IPS-18a (cell line): ENCODE measurements at regions not wholly inside any gene's neighbourhood (a gene's known extent, or its start where the extent isn't known, plus 50 kb on each side); places are given as distances from the start of the nearest gene placed in this dataset.

Experiments used
- H3K27ac ChIP-seq: one replicate; pipeline ENCODE4 v1.5.1; 2013; ENCODE audit warnings: low read length
- H3K27me3 ChIP-seq: one replicate; pipeline ENCODE4 v1.6.1; 2013; ENCODE audit warnings: mild to moderate bottlenecking, low read length; ENCODE audit not compliant: control insufficient read depth, insufficient read depth
- H3K36me3 ChIP-seq: one replicate; pipeline ENCODE4 v1.6.1; 2013; ENCODE audit warnings: low read depth, low read length; ENCODE audit not compliant: control insufficient read depth
- H3K4me1 ChIP-seq: one replicate; pipeline ENCODE4 v1.6.1; 2013; ENCODE audit warnings: low read depth, low read length; ENCODE audit not compliant: control insufficient read depth
- H3K4me3 ChIP-seq: one replicate; pipeline ENCODE4 v1.5.1; 2013; ENCODE audit warnings: low read length
- H3K9ac ChIP-seq: one replicate; pipeline ENCODE4 v1.6.1; 2013; ENCODE audit warnings: mild to moderate bottlenecking, low read length, moderate library complexity
- H3K9me3 ChIP-seq: one replicate; pipeline ENCODE4 v1.6.1; 2013; ENCODE audit warnings: low read depth, low read length; ENCODE audit not compliant: control insufficient read depth

- Histone ChIP-seq H3K4me1 (no peaks in the 10 kb centered on the region), H3K4me3 (no peak overlapping the region), H3K9me3 (no peaks in the 10 kb centered on the region), H3K27me3 (no peaks in the 10 kb centered on the region), H3K36me3 (no peaks in the 10 kb centered on the region), H3K27ac (no peak overlapping the region), H3K9ac (no peak overlapping the region)
Observed at GRCh38 chr14:87461704-87462103, 531.3 kb downstream of the GALC start.

- Histone ChIP-seq H3K27me3 (no peaks in the 10 kb centered on the region), H3K9ac (no peak overlapping the region)
Observed at GRCh38 chr14:87457720-87458119, 535.3 kb downstream of the GALC start.

GRCh38 chr14:87450193-87450592 lies 542.8 kb downstream of the GALC start:
- H3K27ac ChIP-seq, result no peak overlapping the region
- H3K9me3 ChIP-seq, result no peaks in the 10 kb centered on the region

More at GRCh38 chr14:87457720-87458119, 535.3 kb downstream of the GALC start:
- Histone ChIP-seq H3K9me3 (no peaks in the 10 kb centered on the region), H3K4me1 (no peaks in the 10 kb centered on the region), H3K27ac (no peak overlapping the region), H3K36me3 (no peaks in the 10 kb centered on the region), H3K4me3 (no peak overlapping the region)

GRCh38 chr14:87449016-87449415 lies 544.0 kb downstream of the GALC start:
- Histone ChIP-seq H3K4me3 (no peak overlapping the region), H3K27ac (no peak overlapping the region), H3K27me3 (no peaks in the 10 kb centered on the region), H3K4me1 (no peaks in the 10 kb centered on the region), H3K9ac (no peak overlapping the region), H3K36me3 (no peaks in the 10 kb centered on the region), H3K9me3 (no peaks in the 10 kb centered on the region)

More at GRCh38 chr14:87450193-87450592, 542.8 kb downstream of the GALC start:
- Histone ChIP-seq H3K9ac (no peak overlapping the region), H3K4me1 (no peaks in the 10 kb centered on the region), H3K4me3 (no peak overlapping the region), H3K27me3 (no peaks in the 10 kb centered on the region), H3K36me3 (no peaks in the 10 kb centered on the region)

DNA sequence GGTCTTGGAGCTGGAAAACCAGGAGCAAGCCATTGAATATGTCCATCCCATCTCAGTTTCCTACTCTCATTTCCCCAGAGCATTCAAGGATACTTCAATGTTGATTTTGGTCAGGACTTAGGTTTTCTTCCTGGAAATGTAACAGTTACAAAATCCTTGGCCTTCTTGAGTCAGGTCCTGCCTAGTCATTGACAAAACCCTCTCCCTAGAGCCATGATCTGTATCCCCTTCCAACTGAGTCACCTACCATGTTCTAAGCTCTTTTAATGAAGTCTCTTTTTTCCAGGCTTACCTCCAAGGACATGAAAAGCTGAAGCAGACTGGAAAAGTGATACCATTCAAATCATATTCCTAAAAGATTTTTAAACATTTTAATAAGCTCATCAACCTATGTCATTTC lies 549.2 kb downstream of the GALC start:
- H3K27me3 ChIP-seq, result no peaks in the 10 kb centered on the region
- H3K4me3 ChIP-seq, result no peak overlapping the region
- H3K9me3 ChIP-seq, result no peaks in the 10 kb centered on the region
- H3K27ac ChIP-seq, result no peak overlapping the region
- no peaks in the 10 kb centered on the region for H3K4me1 ChIP-seq
- no peak overlapping the region for H3K9ac ChIP-seq
- no peaks in the 10 kb centered on the region for H3K36me3 ChIP-seq

GRCh38 chr14:87443039-87443438 lies 549.9 kb downstream of the GALC start:
- H3K4me3 ChIP-seq, result no peak overlapping the region
- no peaks in the 10 kb centered on the region for H3K36me3 ChIP-seq
- H3K27ac ChIP-seq, result no peak overlapping the region
- no peak overlapping the region for H3K9ac ChIP-seq
- no peaks in the 10 kb centered on the region for H3K9me3 ChIP-seq
- H3K4me1 ChIP-seq, result no peaks in the 10 kb centered on the region
- no peaks in the 10 kb centered on the region for H3K27me3 ChIP-seq

DNA sequence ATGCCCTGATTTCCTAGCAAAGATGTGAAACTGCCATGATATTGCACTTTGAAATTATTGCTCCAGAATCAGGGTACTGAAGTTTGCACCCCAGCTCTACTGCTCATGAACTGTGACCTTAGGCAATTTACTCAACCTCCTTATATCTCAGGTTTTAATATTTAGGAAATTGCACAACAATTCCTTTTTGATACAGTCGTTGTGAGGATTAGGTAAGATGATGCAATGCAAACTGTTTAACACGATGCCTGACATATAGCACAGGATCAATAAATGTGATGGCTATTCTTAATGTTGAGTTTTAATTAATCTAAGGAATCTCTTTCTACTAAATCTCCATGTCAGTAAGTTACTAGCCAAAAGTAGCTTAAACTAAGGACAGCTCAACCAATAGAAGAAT lies 555.8 kb downstream of the GALC start:
- Histone ChIP-seq H3K9me3 (no peaks in the 10 kb centered on the region), H3K9ac (no peak overlapping the region), H3K4me1 (no peaks in the 10 kb centered on the region), H3K36me3 (no peaks in the 10 kb centered on the region), H3K27ac (no peak overlapping the region), H3K4me3 (no peak overlapping the region), H3K27me3 (no peaks in the 10 kb centered on the region)

- no peak overlapping the region for H3K4me3 ChIP-seq
- no peaks in the 10 kb centered on the region for H3K4me1 ChIP-seq
- no peaks in the 10 kb centered on the region for H3K27me3 ChIP-seq
- no peaks in the 10 kb centered on the region for H3K36me3 ChIP-seq
- no peak overlapping the region for H3K27ac ChIP-seq
- no peaks in the 10 kb centered on the region for H3K9me3 ChIP-seq
- no peak overlapping the region for H3K9ac ChIP-seq
Observed at GRCh38 chr14:87434680-87435079, 558.3 kb downstream of the GALC start.

- Histone ChIP-seq H3K4me3 (no peak overlapping the region), H3K9ac (no peak overlapping the region), H3K27me3 (no peaks in the 10 kb centered on the region), H3K36me3 (no peaks in the 10 kb centered on the region), H3K4me1 (no peaks in the 10 kb centered on the region), H3K27ac (no peak overlapping the region), H3K9me3 (no peaks in the 10 kb centered on the region)
Observed at GRCh38 chr14:87434011-87434410, 559.0 kb downstream of the GALC start.

DNA sequence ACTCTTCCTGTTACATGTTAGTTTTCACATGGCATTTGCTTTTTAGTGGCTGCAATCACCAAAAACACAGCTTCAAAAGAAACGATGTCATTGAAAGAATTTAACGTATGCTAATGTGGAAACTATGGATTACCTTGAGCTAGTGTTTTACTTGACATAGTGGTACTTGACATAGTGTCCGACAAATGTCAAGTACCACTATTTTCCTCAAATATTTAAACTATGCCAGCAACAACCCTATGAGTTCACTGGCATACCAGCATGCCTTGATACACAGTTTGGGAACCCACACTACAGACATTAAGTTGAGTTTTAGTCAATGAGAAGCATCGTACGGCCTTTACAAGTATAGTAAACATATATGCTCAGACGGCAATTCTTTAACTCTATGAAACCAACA lies 560.3 kb downstream of the GALC start:
- Histone ChIP-seq H3K27ac (no peak overlapping the region), H3K9ac (no peak overlapping the region), H3K36me3 (no peaks in the 10 kb centered on the region), H3K4me1 (no peaks in the 10 kb centered on the region), H3K9me3 (no peaks in the 10 kb centered on the region), H3K27me3 (no peaks in the 10 kb centered on the region), H3K4me3 (no peak overlapping the region)

GRCh38 chr14:87430810-87431209 lies 562.2 kb downstream of the GALC start:
- Histone ChIP-seq H3K9ac (no peak overlapping the region), H3K36me3 (no peaks in the 10 kb centered on the region), H3K27ac (no peak overlapping the region), H3K27me3 (no peaks in the 10 kb centered on the region), H3K4me1 (no peaks in the 10 kb centered on the region), H3K4me3 (no peak overlapping the region), H3K9me3 (no peaks in the 10 kb centered on the region)

- Histone ChIP-seq H3K27ac (no peak overlapping the region), H3K27me3 (no peaks in the 10 kb centered on the region), H3K9ac (no peak overlapping the region), H3K9me3 (no peaks in the 10 kb centered on the region), H3K4me1 (no peaks in the 10 kb centered on the region), H3K36me3 (no peaks in the 10 kb centered on the region), H3K4me3 (no peak overlapping the region)
Observed at GRCh38 chr14:87430214-87430613, 562.8 kb downstream of the GALC start.
